ENCODE measurements at regions not wholly inside any gene's neighbourhood (a gene's known extent, or its start where the extent isn't known, plus 50 kb on each side); places are given as distances from the start of the nearest gene placed in this dataset.
A peak's percentile ranks its signal among the peaks of the same experiment; 100 is the strongest.

- TF ChIP-seq CTCF (IDR thresholded peaks at IDR 0.05) (no peak), POLR2AphosphoS5 (IDR thresholded peaks at IDR 0.05) (peak in 1 of 3 donors; percentile 28)
These were observed 61.9 kb upstream of the LAS1L start for GRCh38 chrX:65596270-65597034.

Data from stomach (tissue), 4 donors.